ENCODE measurements at regions not wholly inside any gene's neighbourhood (a gene's known extent, or its start where the extent isn't known, plus 50 kb on each side); places are given as distances from the start of the nearest gene placed in this dataset.

DNA sequence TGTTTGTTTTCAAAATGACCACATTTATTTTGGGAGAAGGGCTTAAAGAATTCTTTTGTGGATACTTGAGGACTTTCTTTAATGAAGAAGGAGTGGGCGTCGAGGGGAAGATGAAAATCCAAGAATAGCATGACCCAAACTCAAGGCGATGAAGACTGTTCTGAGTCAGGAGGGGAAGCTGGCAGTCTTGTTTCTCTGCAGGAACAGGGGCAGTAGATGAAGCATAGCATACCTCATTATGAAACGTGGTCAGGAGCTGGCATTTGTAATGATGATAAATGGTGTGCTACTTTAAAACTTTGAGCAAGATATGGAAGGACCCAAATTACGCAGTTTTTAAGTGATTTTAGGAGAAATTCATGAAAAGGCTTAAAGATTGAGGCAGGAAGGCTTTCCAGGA lies 549.0 kb downstream of the IGSF11 start:
- Histone ChIP-seq H3F3A (ENCODE audit: low read length, unreplicated experiment) (no peaks in the 10 kb centered on the region), H3K4me3 (ENCODE audit: low read length) (no peak overlapping the region), H3K4me1 (ENCODE audit: insufficient read depth, low read length) (no peaks in the 10 kb centered on the region), H3K36me3 (ENCODE audit: low read depth, low read length) (no peaks in the 10 kb centered on the region), H3K27me3 (ENCODE audit: low read length) (no peaks in the 10 kb centered on the region), H2AFZ (ENCODE audit: low read length) (no peak overlapping the region), H3K9me3 (ENCODE audit: low read length) (peaks cover 16% of the 10 kb centered on the region), H3K9ac (ENCODE audit: low read length) (no peak overlapping the region), H3K9me2 (replicated peaks; ENCODE audit: low read length) (no peaks in the 10 kb centered on the region), H3K4me2 (ENCODE audit: low read length) (no peak overlapping the region), H4K20me1 (ENCODE audit: low read length) (no peaks in the 10 kb centered on the region), H3K79me2 (ENCODE audit: low read length) (no peaks in the 10 kb centered on the region), H3K27ac (ENCODE audit: low read length) (no peak overlapping the region)
- ChIA-PET POLR2A (ENCODE audit: unreplicated experiment) (no interaction called here), CTCF (no interaction called here)
- DNase-seq, result no peak
- ATAC-seq, result no peak
- TF ChIP-seq, protein P1, sequence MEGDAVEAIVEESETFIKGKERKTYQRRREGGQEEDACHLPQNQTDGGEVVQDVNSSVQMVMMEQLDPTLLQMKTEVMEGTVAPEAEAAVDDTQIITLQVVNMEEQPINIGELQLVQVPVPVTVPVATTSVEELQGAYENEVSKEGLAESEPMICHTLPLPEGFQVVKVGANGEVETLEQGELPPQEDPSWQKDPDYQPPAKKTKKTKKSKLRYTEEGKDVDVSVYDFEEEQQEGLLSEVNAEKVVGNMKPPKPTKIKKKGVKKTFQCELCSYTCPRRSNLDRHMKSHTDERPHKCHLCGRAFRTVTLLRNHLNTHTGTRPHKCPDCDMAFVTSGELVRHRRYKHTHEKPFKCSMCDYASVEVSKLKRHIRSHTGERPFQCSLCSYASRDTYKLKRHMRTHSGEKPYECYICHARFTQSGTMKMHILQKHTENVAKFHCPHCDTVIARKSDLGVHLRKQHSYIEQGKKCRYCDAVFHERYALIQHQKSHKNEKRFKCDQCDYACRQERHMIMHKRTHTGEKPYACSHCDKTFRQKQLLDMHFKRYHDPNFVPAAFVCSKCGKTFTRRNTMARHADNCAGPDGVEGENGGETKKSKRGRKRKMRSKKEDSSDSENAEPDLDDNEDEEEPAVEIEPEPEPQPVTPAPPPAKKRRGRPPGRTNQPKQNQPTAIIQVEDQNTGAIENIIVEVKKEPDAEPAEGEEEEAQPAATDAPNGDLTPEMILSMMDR (conservative IDR thresholded peaks at IDR 0.05; ENCODE audit: low read depth, low read length), result no peak
- TF ChIP-seq EZH2phosphoT487 (IDR thresholded peaks at IDR 0.05; ENCODE audit: borderline replicate concordance, low read length), result no peak
- TF ChIP-seq EZH2 (IDR thresholded peaks at IDR 0.05; ENCODE audit: low read length, unreplicated experiment), result no peak
- no TSS peak for BruUV-seq (replicated peaks)
- intact Hi-C loops (cut with micrococcal nuclease), result no loop called here

GRCh38 chr3:118487734-118488133 lies 546.9 kb downstream of the IGSF11 start:
- DNase-seq, result no peak
- Histone ChIP-seq H3K4me3 (ENCODE audit: low read length) (no peak overlapping the region), H3K9me3 (ENCODE audit: low read length) (peaks cover 18% of the 10 kb centered on the region; the same call in 1 of the 2 replicates), H3K4me1 (ENCODE audit: insufficient read depth, low read length) (no peaks in the 10 kb centered on the region), H2AFZ (ENCODE audit: low read length) (no peak overlapping the region), H4K20me1 (ENCODE audit: low read length) (no peaks in the 10 kb centered on the region), H3K4me2 (ENCODE audit: low read length) (no peak overlapping the region), H3K79me2 (ENCODE audit: low read length) (no peaks in the 10 kb centered on the region), H3K9ac (ENCODE audit: low read length) (no peak overlapping the region), H3K27me3 (ENCODE audit: low read length) (no peaks in the 10 kb centered on the region), H3F3A (ENCODE audit: low read length, unreplicated experiment) (no peaks in the 10 kb centered on the region), H3K27ac (ENCODE audit: low read length) (no peak overlapping the region), H3K36me3 (ENCODE audit: low read depth, low read length) (no peaks in the 10 kb centered on the region), H3K9me2 (replicated peaks; ENCODE audit: low read length) (no peaks in the 10 kb centered on the region)
- ChIA-PET POLR2A (ENCODE audit: unreplicated experiment) (no interaction called here), CTCF (no interaction called here)
- no peak for TF ChIP-seq EZH2phosphoT487 (IDR thresholded peaks at IDR 0.05; ENCODE audit: borderline replicate concordance, low read length)
- TF ChIP-seq, protein P1 (conservative IDR thresholded peaks at IDR 0.05; ENCODE audit: low read depth, low read length), result no peak
- TF ChIP-seq EZH2 (IDR thresholded peaks at IDR 0.05; ENCODE audit: low read length, unreplicated experiment), result no peak
- no peak for ATAC-seq
- intact Hi-C loops (cut with micrococcal nuclease), result no loop called here
- BruUV-seq (replicated peaks), result no TSS peak

- no peaks in the 10 kb centered on the region for H3K79me2 ChIP-seq (ENCODE audit: low read length)
- ATAC-seq (no peak), DNase-seq (no peak)
- no peaks in the 10 kb centered on the region for H3K27me3 ChIP-seq (ENCODE audit: low read length)
- H3K9me2 ChIP-seq (replicated peaks; ENCODE audit: low read length), result no peaks in the 10 kb centered on the region
- no peak for TF ChIP-seq EZH2phosphoT487 (IDR thresholded peaks at IDR 0.05; ENCODE audit: borderline replicate concordance, low read length)
- TF ChIP-seq EZH2 (IDR thresholded peaks at IDR 0.05; ENCODE audit: low read length, unreplicated experiment), result no peak
- TF ChIP-seq, protein P1 (conservative IDR thresholded peaks at IDR 0.05; ENCODE audit: low read depth, low read length), result no peak
- no peaks in the 10 kb centered on the region for H4K20me1 ChIP-seq (ENCODE audit: low read length)
- H3K9me3 ChIP-seq (ENCODE audit: low read length), result peaks cover 16% of the 10 kb centered on the region; the same call in 1 of the 2 replicates
- H3K4me3 ChIP-seq (ENCODE audit: low read length), result no peak overlapping the region
- no peak overlapping the region for H3K4me2 ChIP-seq (ENCODE audit: low read length)
- H3K27ac ChIP-seq (ENCODE audit: low read length), result no peak overlapping the region
- H3F3A ChIP-seq (ENCODE audit: low read length, unreplicated experiment), result no peaks in the 10 kb centered on the region
- no peaks in the 10 kb centered on the region for H3K4me1 ChIP-seq (ENCODE audit: insufficient read depth, low read length)
- ChIA-PET CTCF (no interaction called here), POLR2A (ENCODE audit: unreplicated experiment) (no interaction called here)
- no peak overlapping the region for H2AFZ ChIP-seq (ENCODE audit: low read length)
- intact Hi-C loops (cut with micrococcal nuclease), result no loop called here
- H3K9ac ChIP-seq (ENCODE audit: low read length), result no peak overlapping the region
- no TSS peak for BruUV-seq (replicated peaks)
- H3K36me3 ChIP-seq (ENCODE audit: low read depth, low read length), result no peaks in the 10 kb centered on the region
These were observed 545.9 kb downstream of the IGSF11 start for GRCh38 chr3:118488732-118489131.

Measured in PC-3 (cell line).